SK-N-MC (cell line): ENCODE measurements at regions not wholly inside any gene's neighbourhood (a gene's known extent, or its start where the extent isn't known, plus 50 kb on each side); places are given as distances from the start of the nearest gene placed in this dataset.

ENCODE experiments used
- DNase-seq: peaks from one replicate; pipeline ENCODE4 v3.0.0-alpha.2; 2011; ENCODE audit warnings: low read depth, low spot score
- H3K27ac ChIP-seq: fragments of 200-600 bp; sonication (generic); 2 replicates; pipeline ENCODE4 v1.5.1; 2016; ENCODE audit warnings: mixed run types
- H3K36me3 ChIP-seq: fragments of 200-600 bp; sonication (generic); 2 replicates; pipeline ENCODE4 v1.6.1; 2017; ENCODE audit warnings: antibody characterized with exemption, low read length, mixed read lengths; ENCODE audit not compliant: insufficient read depth
- H3K4me3 ChIP-seq: fragments of 200-600 bp; sonication (generic); 2 replicates; pipeline ENCODE4 v1.5.1; 2016
- H3K9ac ChIP-seq: fragments of 200-600 bp; sonication (generic); 2 replicates; pipeline ENCODE4 v1.8.0; 2017; ENCODE audit warnings: mixed run types, mixed read lengths; ENCODE audit not compliant: insufficient read length
- H3K9me3 ChIP-seq: fragments of 200-600 bp; sonication (generic); 2 replicates; pipeline ENCODE4 v1.6.1; 2017; ENCODE audit warnings: low read depth, mild to moderate bottlenecking, antibody characterized with exemption, low read length, moderate library complexity, mixed read lengths
- EZH2 ChIP-seq: fragments of 200-600 bp; sonication (generic); IDR thresholded peaks from one replicate; pipeline ENCODE4 v1.6.1; 2017; ENCODE audit warnings: antibody characterized with exemption
- FOXP2 ChIP-seq: optimal IDR thresholded peaks from 2 replicates; pipeline ENCODE3; 2011; ENCODE audit warnings: mild to moderate bottlenecking, moderate library complexity; ENCODE audit not compliant: insufficient read depth; ENCODE audit errors: extremely low read length, control extremely low read depth
- POLR2AphosphoS5 ChIP-seq: IDR thresholded peaks from 2 replicates; pipeline ENCODE4 v1.6.1; 2012; ENCODE audit warnings: mild to moderate bottlenecking, low read depth, low read length, borderline replicate concordance

DNA sequence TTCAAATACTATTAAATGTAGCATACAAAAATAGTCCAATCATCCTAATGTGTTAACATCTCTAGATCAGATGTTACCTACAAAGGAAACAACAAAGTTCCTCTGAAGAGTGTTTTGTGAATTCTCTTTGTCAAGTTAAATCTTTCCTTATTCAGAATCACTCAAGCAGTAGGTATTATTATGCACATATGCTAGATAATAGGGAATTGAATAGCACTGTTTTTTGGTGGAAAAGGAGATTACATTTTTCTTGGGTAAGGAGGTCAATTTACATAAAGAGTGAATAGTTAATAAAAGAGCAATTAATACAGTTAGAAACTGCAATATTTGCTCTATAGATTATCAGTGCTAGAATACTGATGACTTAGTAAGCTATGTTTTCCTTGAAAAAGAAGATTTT, 130.7 kb downstream of the BTC start:
- H3K9ac ChIP-seq: no peak overlapping the region

DNA sequence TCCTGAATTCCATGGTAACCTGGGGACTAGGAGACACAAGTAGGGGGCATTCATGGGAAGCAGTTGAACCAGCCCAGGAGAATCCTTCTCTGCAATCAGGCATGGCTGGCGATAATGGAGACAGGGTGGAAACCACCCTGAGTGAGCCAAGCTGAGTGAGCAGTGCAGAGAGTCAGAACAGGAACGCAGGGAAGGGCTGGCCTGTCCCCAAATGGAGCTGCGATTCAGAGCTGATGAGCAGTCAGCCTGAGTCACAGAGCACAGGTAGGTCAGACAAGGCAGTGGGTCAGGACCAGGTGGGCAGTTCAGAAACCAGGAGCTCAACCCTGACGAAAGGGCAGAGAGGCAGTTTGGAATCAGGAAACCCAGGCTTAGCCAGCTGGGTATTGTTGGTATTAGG, 129.0 kb downstream of the BTC start:
- Histone ChIP-seq H3K36me3 (no peaks in the 10 kb centered on the region), H3K27ac (no peak overlapping the region), H3K4me3 (no peak overlapping the region), H3K9me3 (no peaks in the 10 kb centered on the region), H3K9ac (no peak overlapping the region)
- no peak for DNase-seq
- TF ChIP-seq POLR2AphosphoS5 (no peak), FOXP2 (no peak), EZH2 (no peak)

More for the DNA sequence above, 130.7 kb downstream of the BTC start:
- H3K4me3 ChIP-seq: no peak overlapping the region
- no peak for TF ChIP-seq EZH2
- TF ChIP-seq FOXP2: no peak
- no peak for TF ChIP-seq POLR2AphosphoS5
- no peak overlapping the region for H3K27ac ChIP-seq
- no peak for DNase-seq
- no peaks in the 10 kb centered on the region for H3K36me3 ChIP-seq
- H3K9me3 ChIP-seq: no peaks in the 10 kb centered on the region

DNA sequence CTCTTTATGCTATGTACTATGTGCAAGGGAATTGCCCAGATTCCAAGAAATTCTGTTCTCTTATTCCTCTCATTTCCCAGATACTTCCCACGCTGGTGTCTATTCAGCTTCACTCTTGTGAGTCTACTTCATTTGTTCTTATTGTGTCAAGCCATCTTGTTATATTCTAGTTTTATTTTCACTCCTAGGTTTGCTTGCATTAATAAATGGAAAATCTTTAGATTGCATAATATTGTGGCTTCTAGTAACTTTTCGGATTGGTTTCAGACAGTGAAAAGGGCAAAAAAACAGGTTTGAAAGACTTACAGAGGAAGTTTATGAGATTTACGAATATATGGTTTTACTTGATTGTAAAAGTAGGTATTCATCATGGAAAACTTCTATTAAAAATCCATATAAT, 128.4 kb downstream of the BTC start:
- Histone ChIP-seq H3K27ac (no peak overlapping the region), H3K36me3 (no peaks in the 10 kb centered on the region), H3K9me3 (no peaks in the 10 kb centered on the region), H3K9ac (no peak overlapping the region), H3K4me3 (no peak overlapping the region)
- no peak for DNase-seq
- TF ChIP-seq FOXP2 (no peak), EZH2 (no peak), POLR2AphosphoS5 (no peak)

DNA sequence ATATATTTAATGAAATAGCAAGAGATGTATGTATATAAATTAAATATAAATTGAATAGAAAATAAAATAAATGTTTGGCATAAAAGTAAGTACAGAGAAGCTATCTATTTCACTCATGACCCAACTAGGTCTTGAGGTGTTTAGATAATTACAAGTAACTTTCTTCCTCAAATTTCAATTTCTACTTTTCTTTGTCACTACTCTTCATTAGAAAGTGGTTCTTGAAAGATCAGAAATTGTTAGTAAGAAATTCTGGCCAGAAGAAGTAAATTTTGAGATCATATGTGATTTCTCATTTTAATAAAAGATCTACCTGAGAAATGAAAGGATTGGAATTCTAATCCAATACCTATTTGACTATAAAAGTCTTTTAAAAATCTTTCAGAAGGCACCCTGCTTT, 126.9 kb downstream of the BTC start:
- no peak overlapping the region for H3K4me3 ChIP-seq
- no peak overlapping the region for H3K27ac ChIP-seq
- no peak overlapping the region for H3K9ac ChIP-seq
- TF ChIP-seq EZH2 (no peak), FOXP2 (no peak), POLR2AphosphoS5 (no peak)
- no peaks in the 10 kb centered on the region for H3K36me3 ChIP-seq
- no peaks in the 10 kb centered on the region for H3K9me3 ChIP-seq
- DNase-seq: no peak

DNA sequence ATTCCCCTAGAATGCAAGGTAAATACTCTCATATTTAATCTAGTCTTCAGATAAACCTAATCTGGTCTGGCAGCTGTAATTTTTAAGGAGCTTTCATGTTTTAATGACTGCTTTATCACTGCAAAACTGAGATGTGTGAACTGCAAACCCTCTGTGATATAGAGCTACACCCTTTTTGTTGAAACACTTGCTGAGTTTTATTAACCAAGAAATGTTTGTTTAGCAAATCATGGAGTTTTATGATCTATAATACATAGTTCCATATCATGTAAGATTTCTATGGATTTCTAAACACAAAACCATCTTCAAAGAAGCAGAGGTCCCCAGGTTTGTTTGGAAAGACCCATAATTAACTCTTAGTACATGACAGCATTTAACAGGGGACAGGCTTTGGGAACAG, 126.4 kb downstream of the BTC start:
- no peak overlapping the region for H3K4me3 ChIP-seq
- no peak for TF ChIP-seq POLR2AphosphoS5
- TF ChIP-seq EZH2: no peak
- no peak for TF ChIP-seq FOXP2
- H3K27ac ChIP-seq: no peak overlapping the region
- no peak for DNase-seq
- H3K9me3 ChIP-seq: no peaks in the 10 kb centered on the region
- no peak overlapping the region for H3K9ac ChIP-seq
- no peaks in the 10 kb centered on the region for H3K36me3 ChIP-seq

DNA sequence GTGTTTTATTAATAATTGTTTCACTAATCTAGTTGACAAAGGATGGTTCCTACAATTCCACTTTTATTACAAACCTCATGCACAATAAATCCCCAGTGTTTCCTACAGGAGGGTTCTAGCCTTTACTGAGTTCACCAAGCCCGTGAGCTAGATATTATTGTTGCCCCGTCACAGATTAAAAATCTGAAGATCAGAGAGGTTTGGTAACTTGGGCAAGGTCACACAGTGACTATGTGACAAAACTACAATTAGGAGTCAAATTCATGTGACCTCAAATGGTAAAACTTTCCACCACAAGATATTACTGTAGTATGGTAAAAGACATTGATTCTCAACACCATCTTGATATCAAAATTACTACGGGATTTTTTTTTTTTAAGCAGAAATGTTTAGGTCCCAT, 124.6 kb downstream of the BTC start:
- DNase-seq: no peak
- Histone ChIP-seq H3K27ac (no peak overlapping the region), H3K4me3 (no peak overlapping the region), H3K9ac (no peak overlapping the region), H3K36me3 (no peaks in the 10 kb centered on the region), H3K9me3 (no peaks in the 10 kb centered on the region)
- no peak for TF ChIP-seq POLR2AphosphoS5
- no peak for TF ChIP-seq EZH2
- TF ChIP-seq FOXP2: no peak

DNA sequence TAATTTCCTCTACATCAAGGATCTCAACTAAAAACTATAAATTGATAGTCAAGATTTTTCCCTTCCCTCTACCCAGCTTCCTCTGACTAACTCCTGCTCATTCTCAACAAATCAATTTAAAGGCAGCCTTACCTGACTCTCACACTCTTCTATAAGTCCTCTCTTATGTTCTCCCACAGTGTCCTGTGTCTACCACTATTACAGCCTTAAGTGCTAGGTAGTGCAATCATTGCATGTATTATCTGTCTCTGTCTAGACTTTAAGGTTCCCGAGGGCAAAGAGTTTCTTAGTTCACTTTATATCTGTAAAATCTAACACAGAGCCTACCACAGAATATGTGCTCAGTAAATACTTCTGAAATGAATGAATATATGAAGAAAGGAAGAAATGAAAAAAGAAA, 123.7 kb downstream of the BTC start:
- Histone ChIP-seq H3K9me3 (no peaks in the 10 kb centered on the region), H3K27ac (no peak overlapping the region), H3K4me3 (no peak overlapping the region), H3K36me3 (no peaks in the 10 kb centered on the region), H3K9ac (no peak overlapping the region)
- DNase-seq: no peak
- TF ChIP-seq FOXP2 (no peak), POLR2AphosphoS5 (no peak), EZH2 (no peak)

DNA sequence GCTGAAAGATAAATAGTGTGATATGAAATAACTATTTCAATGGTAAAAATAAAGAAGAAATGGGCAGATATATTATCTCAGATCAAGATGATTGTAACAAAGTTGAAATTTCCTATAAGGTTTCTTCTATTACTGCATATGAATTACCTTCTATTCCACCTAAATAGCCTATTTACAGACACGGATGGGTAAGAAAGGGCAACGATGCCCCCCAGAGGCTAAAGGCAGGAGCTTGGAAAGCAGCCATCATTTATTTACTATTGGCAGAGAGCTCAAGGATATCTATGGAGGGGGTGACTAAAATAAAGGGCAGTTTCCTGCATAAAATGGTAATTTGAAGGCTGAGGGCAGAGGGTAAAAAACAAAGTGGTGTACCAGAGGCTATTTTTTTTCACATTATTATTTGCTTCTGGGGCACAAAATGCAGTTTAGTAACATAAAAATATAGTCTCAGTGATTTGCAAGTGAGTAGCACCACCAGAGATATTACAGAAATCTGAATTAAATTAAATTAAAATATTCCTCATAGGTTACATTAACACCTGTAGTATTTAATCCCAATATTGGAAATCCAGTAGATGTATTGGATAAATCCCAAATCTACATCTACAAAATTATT, 123.1 kb downstream of the BTC start:
- peak; percentile 52 for DNase-seq
- Histone ChIP-seq H3K4me3 (no peak overlapping the region), H3K9ac (no peak overlapping the region), H3K36me3 (no peaks in the 10 kb centered on the region), H3K27ac (no peak overlapping the region), H3K9me3 (no peaks in the 10 kb centered on the region)
- TF ChIP-seq FOXP2 (no peak), EZH2 (no peak), POLR2AphosphoS5 (no peak)

DNA sequence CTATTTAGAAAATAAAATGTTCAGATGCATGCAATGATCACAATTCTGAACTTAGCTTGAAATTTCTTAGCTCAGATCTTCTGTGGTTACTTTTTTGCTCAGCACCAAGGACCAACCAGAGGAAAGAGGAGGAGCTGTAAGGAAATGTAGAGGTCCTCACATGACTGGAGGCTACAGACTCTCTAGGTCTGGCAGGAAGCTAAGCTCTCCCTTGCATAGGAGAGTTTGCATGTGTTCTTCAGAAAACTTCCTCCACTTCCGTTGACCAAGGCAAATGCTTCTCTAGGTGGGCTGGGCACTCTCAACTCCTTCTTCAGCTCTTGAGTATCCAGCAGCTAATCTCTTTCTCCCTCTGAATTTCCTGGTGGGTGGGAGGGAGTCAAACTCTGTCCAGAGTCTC, 119.6 kb downstream of the BTC start:
- Histone ChIP-seq H3K4me3 (no peak overlapping the region), H3K36me3 (no peaks in the 10 kb centered on the region), H3K27ac (no peak overlapping the region), H3K9ac (no peak overlapping the region), H3K9me3 (no peaks in the 10 kb centered on the region)
- TF ChIP-seq FOXP2: no peak
- no peak for TF ChIP-seq EZH2
- TF ChIP-seq POLR2AphosphoS5: no peak
- no peak for DNase-seq
